ENCODE measurements at regions not wholly inside any gene's neighbourhood (a gene's known extent, or its start where the extent isn't known, plus 50 kb on each side); places are given as distances from the start of the nearest gene placed in this dataset.

- CTCF ChIA-PET, result no interaction called here
Measured at GRCh38 chr14:82533351-82533750, 999.7 kb upstream of the SEL1L start.

GRCh38 chr14:82536566-82536965 is 1002.9 kb upstream of the SEL1L start:
- H3K27ac ChIP-seq (ENCODE audit: extremely low read depth, low read depth, low read length), result no peak overlapping the region
- H3K36me3 ChIP-seq (ENCODE audit: control insufficient read depth in 2 of 2, insufficient read depth in 1 of 2, low read length in 2 of 2), result no peaks in the 10 kb centered on the region
- H3K9me3 ChIP-seq (ENCODE audit: control insufficient read depth, insufficient read depth, low read depth, low read length), result no peaks in the 10 kb centered on the region
- no peaks in the 10 kb centered on the region for H3K4me1 ChIP-seq (ENCODE audit: control insufficient read depth, insufficient read depth, low read length)
- POLR2A ChIA-PET, result no interaction called here
- CTCF ChIA-PET, result no interaction called here
- H3K4me3 ChIP-seq (ENCODE audit: low read depth, low read length), result no peak overlapping the region
- no peak for TF ChIP-seq INSM2 (tag by site-specific recombination; IDR thresholded peaks at IDR 0.05)
- no peak for TF ChIP-seq SETDB1 (IDR thresholded peaks at IDR 0.05; ENCODE audit: insufficient read length, low read length)
- no peak for TF ChIP-seq ZEB2 (tag by site-specific recombination; IDR thresholded peaks at IDR 0.05)
- no peak for TF ChIP-seq ZNF629 (tag by site-specific recombination; IDR thresholded peaks at IDR 0.05)
- no peak for TF ChIP-seq ZFP69B (tag by site-specific recombination; IDR thresholded peaks at IDR 0.05)
- no peak for TF ChIP-seq GLI2 (tag by site-specific recombination; IDR thresholded peaks at IDR 0.05; ENCODE audit: borderline replicate concordance, low read depth)
- TF ChIP-seq ZNF280D (tag by site-specific recombination; IDR thresholded peaks at IDR 0.05), result no peak

More at GRCh38 chr14:82533351-82533750, 999.7 kb upstream of the SEL1L start:
- no peak for TF ChIP-seq ZNF426 (tag by site-specific recombination; IDR thresholded peaks at IDR 0.05)
- TF ChIP-seq ZNF19 (tag by site-specific recombination; IDR thresholded peaks at IDR 0.05; ENCODE audit: low read depth), result no peak
- TF ChIP-seq YY2 (tag by site-specific recombination; IDR thresholded peaks at IDR 0.05), result no peak
- no peak for TF ChIP-seq ZNF175 (tag by site-specific recombination; IDR thresholded peaks at IDR 0.05)
- no peak for TF ChIP-seq SETDB1 (IDR thresholded peaks at IDR 0.05; ENCODE audit: insufficient read length, low read length)
- no peak for TF ChIP-seq ZNF239 (tag by site-specific recombination; IDR thresholded peaks at IDR 0.05)
- POLR2A ChIA-PET, result no interaction called here
- H3K4me3 ChIP-seq (ENCODE audit: low read depth, low read length), result no peak overlapping the region
- no peaks in the 10 kb centered on the region for H3K4me1 ChIP-seq (ENCODE audit: control insufficient read depth, insufficient read depth, low read length)
- no peaks in the 10 kb centered on the region for H3K9me3 ChIP-seq (ENCODE audit: control insufficient read depth, insufficient read depth, low read depth, low read length)
- H3K27ac ChIP-seq (ENCODE audit: extremely low read depth, low read depth, low read length), result no peak overlapping the region
- H3K36me3 ChIP-seq (ENCODE audit: control insufficient read depth in 2 of 2, insufficient read depth in 1 of 2, low read length in 2 of 2), result no peaks in the 10 kb centered on the region

GRCh38 chr14:82537831-82538230 is 1004.2 kb upstream of the SEL1L start:
- ChIA-PET CTCF (no interaction called here), POLR2A (no interaction called here)
- H3K36me3 ChIP-seq (ENCODE audit: control insufficient read depth in 2 of 2, insufficient read depth in 1 of 2, low read length in 2 of 2), result no peaks in the 10 kb centered on the region
- H3K27ac ChIP-seq (ENCODE audit: extremely low read depth, low read depth, low read length), result no peak overlapping the region
- no peaks in the 10 kb centered on the region for H3K9me3 ChIP-seq (ENCODE audit: control insufficient read depth, insufficient read depth, low read depth, low read length)
- TF ChIP-seq ZNF514 (tag by site-specific recombination; IDR thresholded peaks at IDR 0.05) (no peak), ZNF175 (tag by site-specific recombination; IDR thresholded peaks at IDR 0.05) (no peak), ZNF747 (tag by site-specific recombination; IDR thresholded peaks at IDR 0.05) (no peak), ZNF792 (tag by site-specific recombination; IDR thresholded peaks at IDR 0.05) (no peak), MYNN (tag by site-specific recombination; IDR thresholded peaks at IDR 0.05; ENCODE audit: borderline replicate concordance) (no peak), ZBTB17 (tag by site-specific recombination; IDR thresholded peaks at IDR 0.05) (no peak), ZNF561 (tag by site-specific recombination; IDR thresholded peaks at IDR 0.05; ENCODE audit: borderline replicate concordance) (no peak), HIC1 (tag by site-specific recombination; IDR thresholded peaks at IDR 0.05) (no peak), ZNF639 (tag by site-specific recombination; IDR thresholded peaks at IDR 0.05) (no peak), GLI2 (tag by site-specific recombination; IDR thresholded peaks at IDR 0.05; ENCODE audit: borderline replicate concordance, low read depth) (no peak)
- H3K4me1 ChIP-seq (ENCODE audit: control insufficient read depth, insufficient read depth, low read length), result no peaks in the 10 kb centered on the region
- H3K4me3 ChIP-seq (ENCODE audit: low read depth, low read length), result no peak overlapping the region
